GM12892 (cell line): ENCODE measurements at regions not wholly inside any gene's neighbourhood (a gene's known extent, or its start where the extent isn't known, plus 50 kb on each side); places are given as distances from the start of the nearest gene placed in this dataset.

Experiments used
- POLR2A ChIP-seq: IDR thresholded peaks from 2 replicates; pipeline ENCODE4 v1.6.1; 2011; ENCODE audit warnings: low read depth, low read length, control low read depth
- POLR2AphosphoS5 ChIP-seq: IDR thresholded peaks from 2 replicates; pipeline ENCODE4 v1.6.1; 2011; ENCODE audit warnings: low read depth, low read length, control low read depth

DNA sequence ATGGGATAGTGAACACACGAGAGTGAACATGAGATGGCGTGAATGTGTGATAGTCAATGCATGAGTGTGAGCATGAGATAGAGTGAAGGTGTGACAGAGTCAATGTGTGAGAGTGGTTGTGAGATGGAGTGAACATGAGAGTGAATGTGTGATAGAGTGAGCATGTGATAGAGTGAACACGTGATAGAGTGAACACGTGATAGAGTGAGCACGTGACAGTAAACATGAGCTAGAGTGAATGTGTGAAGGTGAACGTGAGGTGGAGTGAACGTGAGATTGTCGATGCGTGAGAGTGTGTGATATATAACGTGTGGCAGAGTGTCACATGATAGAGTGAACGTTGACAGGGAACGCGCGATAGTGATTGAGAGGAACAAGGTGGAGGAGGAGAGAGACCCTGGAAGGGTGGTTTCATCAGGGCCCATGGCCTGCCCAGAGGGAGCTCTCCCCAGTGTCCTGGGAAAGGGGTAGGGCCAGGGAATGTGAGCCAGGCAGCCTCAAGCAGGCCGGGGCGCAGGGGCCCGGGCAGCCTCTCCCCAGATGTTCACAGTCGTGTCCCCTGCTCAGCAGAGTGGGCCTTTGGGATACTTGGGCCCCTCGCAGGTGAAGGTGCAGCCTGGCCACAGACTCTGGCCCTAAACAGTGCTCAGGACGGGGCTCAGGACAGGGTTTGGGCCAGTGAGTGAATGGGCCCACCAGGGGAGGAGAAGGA, 516.9 kb downstream of the EIPR1 start:
- TF ChIP-seq POLR2A (no peak), POLR2AphosphoS5 (no peak)
